Renal cortex interstitium (tissue), 11 donors: ENCODE measurements at regions not wholly inside any gene's neighbourhood (a gene's known extent, or its start where the extent isn't known, plus 50 kb on each side); places are given as distances from the start of the nearest gene placed in this dataset.
A peak's percentile ranks its signal among the peaks of the same experiment; 100 is the strongest.

ENCODE experiments used
- DNase-seq, 11 donors: peaks; one replicate each; pipeline ENCODE4 v3.0.0-alpha.2; 2013; ENCODE audit warnings: low read depth in 9 of 11, low spot score in 4 of 11; ENCODE audit errors: extremely low read depth in 1 of 11

DNA sequence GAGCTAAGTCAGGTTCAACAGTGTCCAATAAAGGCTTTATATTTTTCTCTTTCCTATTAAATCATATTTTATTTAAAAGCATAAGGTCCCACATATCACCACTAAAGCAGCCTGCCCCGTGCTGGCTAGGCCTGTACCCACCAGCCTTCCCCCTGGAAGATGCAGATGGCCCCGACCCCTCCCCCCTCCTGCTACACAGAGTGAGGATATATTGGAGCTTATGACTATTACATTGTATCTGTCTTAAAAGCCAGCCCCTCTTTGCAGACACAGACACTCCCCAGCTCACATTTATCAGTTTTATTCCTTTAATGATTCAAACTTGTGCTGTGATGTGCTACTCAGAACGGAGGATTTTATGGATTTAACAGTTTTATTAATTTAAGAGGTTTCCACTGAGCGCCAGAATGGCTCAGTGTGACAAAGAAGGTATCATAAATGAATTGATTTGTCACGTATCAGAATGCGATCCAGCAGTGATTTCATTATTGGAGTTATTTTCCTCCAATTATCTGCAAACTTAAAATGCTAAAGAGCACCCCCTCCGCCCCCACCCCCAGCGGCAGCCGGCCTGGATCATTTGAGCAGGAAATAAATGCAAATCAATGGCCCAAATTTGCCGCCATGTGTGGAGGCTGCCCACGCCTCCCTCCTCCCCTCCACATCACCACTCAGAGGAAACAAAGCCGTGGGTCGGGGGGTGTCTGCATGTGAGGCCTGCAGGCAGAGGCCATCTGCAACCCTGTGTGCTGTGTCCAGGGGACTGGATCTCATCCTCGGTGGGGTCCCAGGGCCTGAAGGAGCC is 72.6 kb upstream of the ZMIZ1 start:
- DNase-seq: no peak

DNA sequence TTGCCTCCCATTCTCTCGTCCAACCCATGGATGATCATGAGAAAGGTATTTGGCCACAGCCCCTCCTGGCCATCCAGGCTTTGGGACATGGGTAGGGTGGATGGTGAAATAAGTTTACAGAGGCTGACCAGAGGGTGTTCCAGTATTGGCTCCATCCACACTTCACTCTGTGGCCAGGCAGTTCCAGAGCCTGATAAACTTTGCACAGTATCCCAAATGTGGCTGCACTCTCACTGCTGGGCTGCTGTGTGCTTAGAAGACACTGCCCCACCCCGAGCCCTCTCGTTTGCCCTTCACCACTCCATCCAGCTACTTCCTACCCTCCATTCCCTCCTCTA is 72.0 kb upstream of the ZMIZ1 start:
- DNase-seq: no peak

DNA sequence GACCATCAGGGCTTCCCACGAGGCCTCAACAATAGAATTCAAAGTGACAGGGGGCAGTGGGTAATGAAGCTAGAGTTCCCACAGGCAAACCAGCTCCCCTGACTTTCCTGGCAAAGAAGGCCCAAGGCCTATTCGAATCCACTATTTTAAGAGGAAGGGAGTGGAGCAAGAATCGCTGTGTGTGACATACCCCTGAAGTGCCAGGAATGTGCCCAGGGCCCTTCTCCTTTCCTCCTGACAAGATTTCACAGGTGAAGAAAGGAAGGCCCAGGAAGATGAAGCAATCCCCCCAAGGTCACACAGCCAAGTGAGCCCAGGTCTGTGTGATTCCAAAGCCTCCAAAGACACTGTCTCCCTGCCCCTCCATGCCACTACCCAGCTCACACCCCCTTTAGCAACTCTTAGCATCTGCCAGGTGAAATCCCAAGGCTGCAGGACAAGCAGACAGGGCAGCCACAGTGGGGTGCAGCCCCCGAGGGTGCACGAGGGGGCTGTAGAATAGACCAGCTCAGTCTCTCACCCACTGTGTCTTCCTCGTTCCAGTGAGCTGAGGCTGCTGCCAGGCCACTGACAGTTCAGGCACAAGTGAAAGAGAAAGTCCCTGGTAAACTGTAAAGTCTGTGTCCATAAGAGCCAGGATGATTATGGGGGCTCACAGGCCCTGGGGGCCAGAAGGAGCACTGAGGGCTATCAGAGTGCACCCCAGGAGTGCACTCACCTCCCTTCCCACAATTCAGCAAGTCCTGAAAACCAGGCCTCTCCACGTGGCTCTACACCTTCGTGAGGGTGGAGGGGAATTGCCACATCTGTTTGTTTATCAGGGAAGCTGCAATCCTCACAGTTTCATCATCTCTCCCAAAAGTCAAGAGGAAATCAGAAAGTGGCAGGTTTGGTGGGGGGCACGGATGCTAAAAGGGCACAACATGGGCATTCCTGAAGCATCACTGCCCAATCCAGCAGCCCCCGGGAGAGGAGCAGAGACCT is 70.8 kb upstream of the ZMIZ1 start:
- DNase-seq: no peak

DNA sequence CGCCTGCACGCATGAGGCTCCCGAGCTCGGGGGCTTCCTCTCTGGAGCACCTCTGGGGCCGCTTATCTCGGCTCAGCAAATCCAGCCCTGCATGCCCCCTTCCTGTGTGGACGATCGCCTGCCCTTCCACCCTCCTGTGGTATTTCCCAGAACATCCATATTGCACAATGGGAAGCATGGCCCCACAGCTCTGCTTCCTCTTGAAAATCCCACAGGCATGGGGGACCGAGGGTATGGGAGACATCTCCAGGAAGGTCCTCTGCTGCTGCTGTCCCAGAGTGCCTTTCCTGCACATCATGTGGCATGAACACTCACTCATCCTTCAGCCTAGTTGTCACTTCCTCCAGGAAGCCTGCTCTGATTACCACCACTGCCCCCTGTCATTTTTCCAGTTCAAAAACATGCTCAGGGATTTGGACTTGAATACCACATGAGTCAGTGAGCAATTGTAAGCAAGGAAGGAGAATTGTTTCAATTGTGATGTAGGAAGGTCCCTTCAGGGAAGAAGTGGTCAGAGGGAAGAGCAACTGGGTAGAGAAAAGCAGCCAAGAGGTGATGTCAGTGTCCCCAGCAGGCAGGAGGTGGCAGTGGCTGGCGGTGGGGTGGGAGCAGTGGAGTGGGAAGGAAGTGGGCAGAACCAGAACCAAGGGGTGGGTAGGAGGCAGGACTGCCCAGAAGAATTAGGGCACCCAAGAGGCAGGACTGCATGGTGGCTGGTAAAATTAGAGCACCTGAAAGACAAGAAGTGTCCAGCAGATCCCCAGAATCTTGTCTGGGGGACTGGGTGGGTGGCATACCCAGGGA is 67.5 kb upstream of the ZMIZ1 start:
- no peak for DNase-seq

DNA sequence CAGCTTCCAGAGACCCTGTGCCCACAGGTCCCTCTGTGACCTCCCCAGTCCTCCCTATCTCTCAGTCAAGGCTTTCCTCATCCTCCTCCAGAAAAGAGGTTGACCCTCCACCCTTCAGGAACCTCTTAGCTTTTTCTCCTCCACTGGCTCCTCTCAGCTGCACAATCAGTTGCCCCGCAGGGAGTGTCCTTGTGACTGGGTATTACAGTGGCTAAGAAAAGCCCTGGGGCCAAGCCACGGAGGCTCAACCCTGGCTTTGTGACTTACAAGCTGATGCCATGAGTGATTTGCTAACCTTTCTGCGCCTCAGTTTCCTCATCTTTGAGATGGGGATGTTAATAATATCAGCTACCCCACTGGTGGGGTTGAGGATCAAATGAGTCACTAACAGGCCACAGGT is 66.4 kb upstream of the ZMIZ1 start:
- DNase-seq: no peak

DNA sequence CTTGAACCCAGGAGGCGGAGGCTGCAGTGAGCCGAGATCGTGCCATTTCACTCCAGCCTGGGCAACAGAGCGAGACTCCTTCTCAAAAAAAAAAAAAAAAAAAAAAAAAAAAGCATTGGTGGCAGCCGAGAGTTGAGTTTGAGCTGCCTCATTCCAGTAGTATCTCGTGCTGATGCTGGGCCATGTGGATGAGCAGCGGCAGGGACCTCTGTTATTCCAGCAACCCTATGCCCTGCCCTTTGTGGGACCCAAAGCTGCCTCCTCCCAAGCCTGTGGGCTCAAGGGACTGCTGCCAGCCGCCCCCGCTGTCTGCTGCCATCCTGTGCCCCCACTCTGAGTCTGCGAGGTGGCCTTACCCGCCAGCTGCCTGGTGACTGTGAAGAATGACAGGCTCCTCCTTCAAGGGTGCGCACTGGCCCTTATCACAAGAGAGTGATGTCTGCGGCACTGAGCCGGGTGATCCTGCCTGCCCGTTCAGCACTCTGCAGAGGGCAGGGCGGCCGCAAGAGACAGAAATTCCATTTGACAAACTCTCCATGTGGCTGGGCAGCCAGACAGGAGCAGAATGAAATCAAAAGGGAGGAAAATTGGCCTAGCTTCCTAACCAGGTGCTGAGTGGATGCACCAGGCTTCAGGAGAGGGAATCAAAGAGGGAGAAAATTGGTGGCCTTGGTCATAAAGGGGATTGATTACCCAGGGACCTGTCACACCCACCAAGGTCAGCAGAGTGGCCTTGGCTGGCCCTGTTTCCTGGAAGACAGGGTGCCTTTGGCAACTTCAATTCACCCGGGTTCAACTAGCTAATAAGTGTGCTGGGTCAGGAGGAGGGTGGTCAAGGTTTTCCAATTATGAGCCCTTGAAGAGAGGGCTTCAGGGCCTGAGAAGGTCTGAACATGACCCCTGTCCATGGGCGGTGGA is 65.3 kb upstream of the ZMIZ1 start:
- peak in 7 of 11 donors; percentile 15 to 54 (median 48) for DNase-seq

DNA sequence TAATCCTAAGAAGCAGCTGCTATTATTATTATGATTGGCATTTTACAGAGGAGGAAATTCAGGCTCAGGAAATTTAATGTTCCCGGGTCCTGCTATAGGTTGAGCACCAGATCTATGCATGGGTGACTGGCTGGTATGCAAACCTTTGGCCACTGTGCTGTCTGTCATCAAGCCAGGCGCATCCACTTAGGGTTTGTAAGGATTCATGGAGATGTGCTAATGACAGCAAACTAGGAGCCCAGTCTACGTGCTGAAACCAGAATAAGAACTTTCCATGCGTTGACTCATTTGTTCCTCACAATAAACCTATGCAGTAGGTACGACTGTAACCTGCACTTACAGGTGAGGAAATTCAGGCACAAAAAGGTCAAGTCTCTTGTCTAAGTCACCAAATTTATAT is 64.5 kb upstream of the ZMIZ1 start:
- peak in 1 of 11 donors; percentile 42 for DNase-seq

DNA sequence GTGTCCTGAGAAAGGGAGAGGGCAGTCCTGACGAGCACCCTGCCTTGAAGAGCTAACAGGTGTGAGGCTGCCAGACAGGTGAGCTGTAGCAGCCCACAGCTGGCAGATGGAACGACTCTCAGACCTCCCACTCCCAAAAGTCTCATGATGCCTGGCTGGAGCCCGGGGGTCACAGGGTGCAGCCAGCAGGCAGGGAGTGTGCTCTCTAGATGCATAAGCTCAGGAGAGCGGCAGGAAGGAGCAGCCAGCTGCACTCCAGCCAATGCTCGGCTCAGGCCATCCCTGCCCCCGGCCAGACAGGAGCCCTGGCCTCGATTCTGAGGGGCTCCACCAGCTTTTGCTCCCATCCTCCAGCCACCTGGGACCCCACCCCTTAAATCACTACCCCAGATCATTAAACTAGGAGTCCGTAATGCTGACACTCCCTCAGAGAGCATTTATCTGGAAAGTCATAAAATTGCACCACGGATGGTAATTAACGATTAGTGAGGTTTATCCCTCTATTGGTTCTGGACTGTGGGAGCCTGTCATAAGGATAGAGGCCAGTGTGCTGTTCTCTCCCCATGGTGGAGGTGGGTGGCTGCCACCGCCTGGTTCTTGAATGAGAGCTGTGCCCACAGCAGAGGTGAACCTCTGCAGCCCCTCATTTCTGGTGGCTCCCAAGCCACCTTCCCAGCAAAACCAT is 63.5 kb upstream of the ZMIZ1 start:
- DNase-seq: no peak

DNA sequence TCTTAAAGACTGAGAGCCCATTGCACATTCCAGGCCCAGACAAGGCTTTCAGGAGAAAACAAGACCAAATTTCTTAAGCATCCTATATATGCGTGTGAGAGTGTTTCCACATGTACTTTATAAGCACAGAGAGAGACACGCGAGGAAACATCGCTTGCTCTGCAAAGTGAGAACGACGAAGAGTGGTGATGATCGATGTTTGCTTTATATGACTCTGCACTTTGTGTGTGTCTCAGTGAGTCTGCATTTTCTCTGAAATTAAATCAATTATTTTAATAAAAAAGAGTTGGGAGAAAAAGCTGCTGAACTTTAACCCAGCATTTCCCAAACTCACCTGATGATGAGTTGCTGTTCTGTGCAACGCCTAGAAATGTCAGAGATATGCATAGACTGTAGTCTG is 61.7 kb upstream of the ZMIZ1 start:
- no peak for DNase-seq

DNA sequence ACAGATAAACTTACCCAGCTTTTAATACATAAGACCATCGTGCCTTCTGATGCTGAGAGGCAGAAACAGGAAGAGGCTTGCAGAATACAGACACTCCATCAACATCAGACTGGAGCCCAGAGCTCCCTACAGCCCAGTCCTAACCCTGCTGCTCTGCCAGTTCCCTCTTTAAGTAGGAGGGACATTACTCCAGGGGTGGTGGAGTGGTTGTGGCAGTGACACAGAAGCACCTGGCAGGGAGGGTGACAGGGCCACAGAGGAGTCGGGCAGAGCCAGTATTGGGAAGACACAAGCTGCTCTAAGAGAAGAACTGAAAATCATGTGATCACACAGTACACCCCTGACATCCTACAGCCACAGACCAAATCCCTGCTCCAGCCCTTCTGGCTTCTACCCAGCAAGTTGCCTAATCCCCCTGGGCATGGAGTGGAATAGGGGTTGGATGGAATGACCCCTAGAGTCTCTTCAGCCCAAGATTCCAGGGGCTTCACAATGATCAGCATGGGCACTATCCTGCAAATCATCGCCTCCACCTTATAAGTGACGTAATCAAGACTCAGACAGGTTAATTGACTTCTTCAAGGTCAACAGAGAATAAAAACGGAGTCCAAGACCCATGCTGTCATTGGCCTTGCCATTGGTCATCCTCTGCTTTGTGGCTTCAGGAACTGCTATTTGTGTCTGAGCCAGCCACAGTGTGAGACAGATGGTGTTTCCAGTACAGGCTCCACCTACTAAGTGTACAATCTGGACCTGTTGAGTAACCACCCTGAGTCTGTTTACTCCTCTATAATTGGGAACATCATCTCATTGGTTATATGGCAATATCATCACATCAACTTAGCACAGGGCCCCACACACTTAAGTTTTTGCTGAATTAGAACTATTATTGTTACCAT is 61.1 kb upstream of the ZMIZ1 start:
- DNase-seq: no peak

DNA sequence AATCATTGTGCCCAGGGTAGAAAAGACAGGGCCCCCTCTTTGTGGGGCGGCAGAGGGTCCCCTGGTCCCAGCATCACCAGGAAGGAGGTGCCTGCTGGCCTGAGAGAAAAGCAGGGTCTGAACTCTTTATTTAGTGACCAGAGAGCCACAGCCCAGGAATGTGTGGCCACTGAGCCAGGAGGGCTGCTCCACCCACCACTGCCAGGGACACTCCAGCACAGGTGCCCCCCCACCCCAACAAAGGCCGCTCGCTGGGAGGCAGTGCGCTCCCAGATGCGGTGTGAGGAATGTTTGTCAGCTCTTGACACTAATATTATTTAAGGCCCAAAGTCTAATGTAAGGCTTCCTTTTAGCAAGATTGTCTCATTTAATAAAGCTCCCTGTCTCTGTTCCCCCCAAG is 59.6 kb upstream of the ZMIZ1 start:
- no peak for DNase-seq

DNA sequence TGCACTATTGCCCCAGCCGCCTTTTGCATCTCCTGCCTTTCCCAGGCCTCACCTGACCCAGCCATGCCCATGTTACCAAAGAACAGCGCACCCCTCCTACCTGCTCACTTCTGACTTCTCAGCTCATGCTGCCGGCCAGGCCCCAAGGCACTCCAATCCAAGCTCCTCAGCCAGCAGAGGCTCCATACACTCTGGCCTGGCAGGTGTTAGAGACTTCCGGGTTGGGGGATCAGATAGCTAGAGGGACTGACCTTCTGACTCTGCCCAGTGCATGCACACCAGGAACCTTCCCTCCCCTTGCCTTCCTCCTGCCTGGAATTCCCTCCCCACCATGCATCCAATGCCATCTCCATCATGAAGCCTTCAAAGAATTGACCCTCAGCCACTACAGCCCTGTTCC is 56.2 kb upstream of the ZMIZ1 start:
- DNase-seq: no peak

DNA sequence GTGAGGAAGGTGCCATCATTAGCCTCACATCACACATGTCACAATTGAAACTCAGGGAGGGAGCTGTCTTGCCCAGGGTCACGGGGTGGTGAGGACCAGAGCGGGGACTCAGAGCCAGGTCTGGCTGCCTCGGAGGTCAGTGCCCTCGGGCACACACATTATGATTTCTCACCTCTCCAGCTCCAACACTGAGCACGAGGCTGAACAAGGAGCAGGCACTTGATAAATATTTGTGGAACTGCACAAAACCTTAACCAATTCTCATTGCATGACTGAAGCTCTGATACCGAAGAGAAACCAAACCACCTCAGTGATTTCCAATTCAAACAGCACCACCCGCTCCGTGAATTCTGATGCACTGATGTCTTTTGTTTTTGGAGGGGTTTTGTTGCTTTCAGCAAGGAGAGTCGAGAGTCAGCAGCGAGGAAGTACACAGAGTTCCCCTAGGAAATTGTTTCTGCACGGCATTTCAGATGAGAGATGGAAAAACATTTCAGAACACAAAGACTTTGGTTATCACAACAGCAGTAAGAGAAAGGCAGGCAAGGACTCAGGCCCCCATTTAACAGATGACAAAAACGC is 55.3 kb upstream of the ZMIZ1 start:
- no peak for DNase-seq

DNA sequence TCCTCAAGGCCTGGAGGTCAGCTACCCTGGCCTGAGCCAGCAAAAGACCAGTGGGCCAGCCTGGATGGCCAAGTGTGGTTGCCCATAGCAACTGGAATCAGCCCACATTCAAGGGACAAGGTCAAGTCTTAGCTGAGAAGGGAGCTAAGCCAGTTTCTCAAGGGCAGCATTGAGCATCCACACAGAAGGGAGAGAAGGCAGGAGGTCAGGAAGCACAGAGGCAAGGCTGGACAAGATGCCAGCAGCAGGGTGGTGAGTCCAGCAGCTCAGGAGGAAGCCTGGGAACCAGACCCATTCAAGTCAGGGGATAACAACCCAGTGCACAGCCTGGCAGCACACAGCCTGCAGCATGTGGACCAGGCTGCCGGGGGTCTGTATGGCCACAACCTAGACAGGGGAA is 54.0 kb upstream of the ZMIZ1 start:
- no peak for DNase-seq

DNA sequence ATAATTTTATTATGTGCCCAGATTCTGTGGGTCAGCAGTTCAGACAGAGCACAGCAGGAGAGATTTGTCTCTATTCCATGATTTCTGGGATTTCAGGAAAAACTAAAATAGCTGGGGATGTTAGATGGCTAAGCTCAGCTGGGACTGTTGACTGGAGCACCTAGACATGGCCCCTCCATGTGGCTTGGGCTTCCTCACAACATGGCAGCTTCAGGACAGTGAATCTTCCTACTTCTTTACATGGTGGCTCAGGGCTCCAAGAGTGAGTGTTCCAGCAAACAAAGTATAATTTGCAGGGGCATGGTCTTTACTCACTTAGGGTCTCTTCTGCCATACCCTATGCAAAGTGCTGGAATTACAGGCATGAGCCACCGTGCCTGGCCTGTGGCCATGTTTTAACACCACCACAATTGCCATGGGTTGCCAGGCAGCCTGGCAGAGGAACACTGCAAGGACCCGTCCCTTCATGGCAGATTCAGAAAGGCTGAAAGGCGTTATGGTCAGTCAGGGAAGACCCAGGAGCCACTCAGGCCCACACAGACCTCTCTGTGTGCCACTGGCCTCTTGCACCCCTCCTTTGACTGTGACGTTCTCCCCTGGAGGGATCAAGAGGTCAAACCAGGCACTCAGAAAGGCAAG is 50.8 kb upstream of the ZMIZ1 start:
- no peak for DNase-seq

DNA sequence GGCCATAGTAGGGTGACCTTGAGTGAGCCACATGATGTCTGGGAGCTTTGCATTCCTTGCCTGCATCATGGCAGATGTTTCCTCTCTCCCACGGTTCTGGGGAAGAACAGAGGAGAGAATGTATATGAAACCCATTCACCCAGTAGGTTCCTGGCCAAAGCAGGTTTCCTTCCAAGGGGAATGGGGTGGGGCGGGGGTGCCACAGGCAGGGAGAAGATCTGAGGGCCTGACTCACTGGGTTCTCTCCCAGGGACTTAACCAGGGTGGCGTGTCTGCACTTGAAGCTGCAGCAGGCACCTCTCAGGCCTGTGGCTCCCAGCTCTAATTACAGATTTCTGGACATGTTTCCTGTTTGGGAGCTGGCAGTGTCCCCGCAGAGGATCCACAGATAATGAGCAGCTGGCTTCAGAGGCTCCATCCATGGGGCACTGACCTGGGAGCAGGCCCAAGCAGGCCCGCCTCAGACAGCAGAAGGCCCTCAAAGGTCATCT is 50.2 kb upstream of the ZMIZ1 start:
- no peak for DNase-seq
